ENCODE measurements at regions not wholly inside any gene's neighbourhood (a gene's known extent, or its start where the extent isn't known, plus 50 kb on each side); places are given as distances from the start of the nearest gene placed in this dataset.

- TF ChIP-seq, protein P1, sequence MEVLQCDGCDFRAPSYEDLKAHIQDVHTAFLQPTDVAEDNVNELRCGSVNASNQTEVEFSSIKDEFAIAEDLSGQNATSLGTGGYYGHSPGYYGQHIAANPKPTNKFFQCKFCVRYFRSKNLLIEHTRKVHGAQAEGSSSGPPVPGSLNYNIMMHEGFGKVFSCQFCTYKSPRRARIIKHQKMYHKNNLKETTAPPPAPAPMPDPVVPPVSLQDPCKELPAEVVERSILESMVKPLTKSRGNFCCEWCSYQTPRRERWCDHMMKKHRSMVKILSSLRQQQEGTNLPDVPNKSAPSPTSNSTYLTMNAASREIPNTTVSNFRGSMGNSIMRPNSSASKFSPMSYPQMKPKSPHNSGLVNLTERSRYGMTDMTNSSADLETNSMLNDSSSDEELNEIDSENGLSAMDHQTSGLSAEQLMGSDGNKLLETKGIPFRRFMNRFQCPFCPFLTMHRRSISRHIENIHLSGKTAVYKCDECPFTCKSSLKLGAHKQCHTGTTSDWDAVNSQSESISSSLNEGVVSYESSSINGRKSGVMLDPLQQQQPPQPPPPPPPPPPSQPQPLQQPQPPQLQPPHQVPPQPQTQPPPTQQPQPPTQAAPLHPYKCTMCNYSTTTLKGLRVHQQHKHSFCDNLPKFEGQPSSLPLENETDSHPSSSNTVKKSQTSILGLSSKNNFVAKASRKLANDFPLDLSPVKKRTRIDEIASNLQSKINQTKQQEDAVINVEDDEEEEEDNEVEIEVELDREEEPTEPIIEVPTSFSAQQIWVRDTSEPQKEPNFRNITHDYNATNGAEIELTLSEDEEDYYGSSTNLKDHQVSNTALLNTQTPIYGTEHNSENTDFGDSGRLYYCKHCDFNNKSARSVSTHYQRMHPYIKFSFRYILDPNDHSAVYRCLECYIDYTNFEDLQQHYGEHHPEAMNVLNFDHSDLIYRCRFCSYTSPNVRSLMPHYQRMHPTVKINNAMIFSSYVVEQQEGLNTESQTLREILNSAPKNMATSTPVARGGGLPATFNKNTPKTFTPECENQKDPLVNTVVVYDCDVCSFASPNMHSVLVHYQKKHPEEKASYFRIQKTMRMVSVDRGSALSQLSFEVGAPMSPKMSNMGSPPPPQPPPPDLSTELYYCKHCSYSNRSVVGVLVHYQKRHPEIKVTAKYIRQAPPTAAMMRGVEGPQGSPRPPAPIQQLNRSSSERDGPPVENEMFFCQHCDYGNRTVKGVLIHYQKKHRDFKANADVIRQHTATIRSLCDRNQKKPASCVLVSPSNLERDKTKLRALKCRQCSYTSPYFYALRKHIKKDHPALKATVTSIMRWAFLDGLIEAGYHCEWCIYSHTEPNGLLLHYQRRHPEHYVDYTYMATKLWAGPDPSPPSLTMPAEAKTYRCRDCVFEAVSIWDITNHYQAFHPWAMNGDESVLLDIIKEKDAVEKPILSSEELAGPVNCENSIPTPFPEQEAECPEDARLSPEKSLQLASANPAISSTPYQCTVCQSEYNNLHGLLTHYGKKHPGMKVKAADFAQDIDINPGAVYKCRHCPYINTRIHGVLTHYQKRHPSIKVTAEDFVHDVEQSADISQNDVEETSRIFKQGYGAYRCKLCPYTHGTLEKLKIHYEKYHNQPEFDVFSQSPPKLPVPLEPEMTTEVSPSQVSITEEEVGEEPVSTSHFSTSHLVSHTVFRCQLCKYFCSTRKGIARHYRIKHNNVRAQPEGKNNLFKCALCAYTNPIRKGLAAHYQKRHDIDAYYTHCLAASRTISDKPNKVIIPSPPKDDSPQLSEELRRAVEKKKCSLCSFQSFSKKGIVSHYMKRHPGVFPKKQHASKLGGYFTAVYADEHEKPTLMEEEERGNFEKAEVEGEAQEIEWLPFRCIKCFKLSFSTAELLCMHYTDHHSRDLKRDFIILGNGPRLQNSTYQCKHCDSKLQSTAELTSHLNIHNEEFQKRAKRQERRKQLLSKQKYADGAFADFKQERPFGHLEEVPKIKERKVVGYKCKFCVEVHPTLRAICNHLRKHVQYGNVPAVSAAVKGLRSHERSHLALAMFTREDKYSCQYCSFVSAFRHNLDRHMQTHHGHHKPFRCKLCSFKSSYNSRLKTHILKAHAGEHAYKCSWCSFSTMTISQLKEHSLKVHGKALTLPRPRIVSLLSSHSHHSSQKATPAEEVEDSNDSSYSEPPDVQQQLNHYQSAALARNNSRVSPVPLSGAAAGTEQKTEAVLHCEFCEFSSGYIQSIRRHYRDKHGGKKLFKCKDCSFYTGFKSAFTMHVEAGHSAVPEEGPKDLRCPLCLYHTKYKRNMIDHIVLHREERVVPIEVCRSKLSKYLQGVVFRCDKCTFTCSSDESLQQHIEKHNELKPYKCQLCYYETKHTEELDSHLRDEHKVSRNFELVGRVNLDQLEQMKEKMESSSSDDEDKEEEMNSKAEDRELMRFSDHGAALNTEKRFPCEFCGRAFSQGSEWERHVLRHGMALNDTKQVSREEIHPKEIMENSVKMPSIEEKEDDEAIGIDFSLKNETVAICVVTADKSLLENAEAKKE (CRISPR knock-in tag; IDR thresholded peaks at IDR 0.05) = no peak
Observed at GRCh38 chr2:239574434-239575156, 173.8 kb upstream of the HDAC4 start (continued).

- Mint-ChIP-seq H3K4me1 (no peaks in the 10 kb centered on the region), H3K27ac (no peak overlapping the region), H3K36me3 (ENCODE audit: low read depth) (no peaks in the 10 kb centered on the region; the same call in 2 of the 3 replicates), H3K27me3 (ENCODE audit: insufficient read depth, low read depth, poor library complexity) (peaks cover 12% of the 10 kb centered on the region), H3K9me3 (peaks cover 7% of the 10 kb centered on the region; the same call in 1 of the 3 replicates), H3K4me3 (no peak overlapping the region)
- no peak overlapping the region for H2AFZ ChIP-seq
- H3K9me2 ChIP-seq (ENCODE audit: insufficient read depth) = peaks cover 3% of the 10 kb centered on the region; the same call in 1 of the 2 replicates
- H3K27me3 ChIP-seq (ENCODE audit: insufficient read depth) = no peaks in the 10 kb centered on the region
- no peaks in the 10 kb centered on the region for H4K20me1 ChIP-seq (replicated peaks; ENCODE audit: insufficient read depth)
- H3K4me1 ChIP-seq (ENCODE audit: insufficient read depth) = no peaks in the 10 kb centered on the region
- no peak overlapping the region for H3K4me3 ChIP-seq
- ATAC-seq (no peak), DNase-seq (ENCODE audit: low spot score) (no peak)
- H3K27ac ChIP-seq (ENCODE audit: low read depth) = no peak overlapping the region
- H3K36me3 ChIP-seq (ENCODE audit: insufficient read depth) = no peaks in the 10 kb centered on the region
- H3K4me2 ChIP-seq = no peak overlapping the region
- no peaks in the 10 kb centered on the region for H3K79me2 ChIP-seq (replicated peaks; ENCODE audit: insufficient read depth)
- no peaks in the 10 kb centered on the region for H3F3A ChIP-seq (replicated peaks; ENCODE audit: low read depth)
- no peak for TF ChIP-seq POLR2AphosphoS5 (IDR thresholded peaks at IDR 0.05; ENCODE audit: low read depth)
- TF ChIP-seq, protein P1 (CRISPR knock-in tag; IDR thresholded peaks at IDR 0.05) = no peak
- TF ChIP-seq, protein P2, sequence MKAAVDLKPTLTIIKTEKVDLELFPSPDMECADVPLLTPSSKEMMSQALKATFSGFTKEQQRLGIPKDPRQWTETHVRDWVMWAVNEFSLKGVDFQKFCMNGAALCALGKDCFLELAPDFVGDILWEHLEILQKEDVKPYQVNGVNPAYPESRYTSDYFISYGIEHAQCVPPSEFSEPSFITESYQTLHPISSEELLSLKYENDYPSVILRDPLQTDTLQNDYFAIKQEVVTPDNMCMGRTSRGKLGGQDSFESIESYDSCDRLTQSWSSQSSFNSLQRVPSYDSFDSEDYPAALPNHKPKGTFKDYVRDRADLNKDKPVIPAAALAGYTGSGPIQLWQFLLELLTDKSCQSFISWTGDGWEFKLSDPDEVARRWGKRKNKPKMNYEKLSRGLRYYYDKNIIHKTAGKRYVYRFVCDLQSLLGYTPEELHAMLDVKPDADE (IDR thresholded peaks at IDR 0.05) = no peak
- no peak for TF ChIP-seq EZH2 (IDR thresholded peaks at IDR 0.05; ENCODE audit: low read depth, unreplicated experiment)
- no peak for TF ChIP-seq STAT1 (IDR thresholded peaks at IDR 0.05; ENCODE audit: unreplicated experiment)
- TF ChIP-seq ZNF331 (CRISPR knock-in tag; IDR thresholded peaks at IDR 0.05; ENCODE audit: low read depth) = no peak
Observed at GRCh38 chr2:239574054-239574433, 173.2 kb upstream of the HDAC4 start.
